Endodermal cell (in vitro differentiated cells): ENCODE measurements at regions not wholly inside any gene's neighbourhood (a gene's known extent, or its start where the extent isn't known, plus 50 kb on each side); places are given as distances from the start of the nearest gene placed in this dataset.

Source experiments
- DNase-seq: peaks from one replicate; pipeline ENCODE4 v3.0.0-alpha.2; 2017
- H3K27ac ChIP-seq: 2 replicates; pipeline ENCODE4 v1.5.1; 2013; ENCODE audit warnings: mild to moderate bottlenecking, low read depth, low read length, moderate library complexity
- H3K27me3 ChIP-seq: 2 replicates; pipeline ENCODE4 v1.6.1; 2013; ENCODE audit warnings: mild to moderate bottlenecking, low read length, moderate library complexity; ENCODE audit not compliant: insufficient read depth, control insufficient read depth, poor library complexity, severe bottlenecking
- H3K36me3 ChIP-seq: 2 replicates; pipeline ENCODE4 v1.7.0; 2013; ENCODE audit warnings: mild to moderate bottlenecking, low read length, moderate library complexity; ENCODE audit not compliant: control insufficient read depth, insufficient read depth
- H3K4me1 ChIP-seq: one replicate; pipeline ENCODE4 v1.7.0; 2013; ENCODE audit warnings: low read length; ENCODE audit not compliant: control insufficient read depth, insufficient read depth
- H3K4me3 ChIP-seq: 2 replicates; pipeline ENCODE4 v1.5.1; 2013; ENCODE audit warnings: mild to moderate bottlenecking, low read length, moderate library complexity
- H3K9ac ChIP-seq: 2 replicates; pipeline ENCODE4 v1.6.1; 2013; ENCODE audit warnings: mild to moderate bottlenecking, low read length, moderate library complexity; ENCODE audit not compliant: poor library complexity, severe bottlenecking; ENCODE audit errors: extremely low read depth
- H3K9me3 ChIP-seq: 2 replicates; pipeline ENCODE4 v1.6.1; 2013; ENCODE audit warnings: mild to moderate bottlenecking, low read length, moderate library complexity; ENCODE audit not compliant: control insufficient read depth
- H3K27ac Mint-ChIP-seq: 2 replicates; pipeline ENCODE4 v1.8.0; 2020; ENCODE audit warnings: mixed read lengths
- H3K27me3 Mint-ChIP-seq: 2 replicates; pipeline ENCODE4 v1.8.0; 2021; ENCODE audit warnings: mild to moderate bottlenecking, mixed read lengths; ENCODE audit not compliant: insufficient read depth
- H3K36me3 Mint-ChIP-seq: 2 replicates; pipeline ENCODE4 v1.8.0; 2020; ENCODE audit warnings: low read depth, mixed read lengths
- H3K4me1 Mint-ChIP-seq: 2 replicates; pipeline ENCODE4 v1.8.0; 2020; ENCODE audit warnings: mixed read lengths
- H3K4me3 Mint-ChIP-seq: 2 replicates; pipeline ENCODE4 v1.8.0; 2020; ENCODE audit warnings: mild to moderate bottlenecking, moderate library complexity, mixed read lengths
- H3K9me3 Mint-ChIP-seq: 2 replicates; pipeline ENCODE4 v1.8.0; 2020; ENCODE audit warnings: mild to moderate bottlenecking, mixed read lengths
- WGBS, 2 experiments: methylation state at CpG; one replicate each; pipeline versions ENCODE4 v1.1.5 to v1.1.7; 2013; ENCODE audit warnings: missing lambda C conversion rate in 2 of 2, mixed read lengths in 1 of 2; ENCODE audit not compliant: insufficient coverage in 1 of 2, insufficient read length in 1 of 2; 5-methylcytosine and 5-hydroxymethylcytosine counted together
- TF ChIP-seq, protein P1 (sequence below): fragments of 200-600 bp; sonication (generic); conservative IDR thresholded peaks from 2 replicates; pipeline ENCODE4 v1.5.0; 2021; ENCODE audit warnings: antibody characterized with exemption, mild to moderate bottlenecking

DNA sequence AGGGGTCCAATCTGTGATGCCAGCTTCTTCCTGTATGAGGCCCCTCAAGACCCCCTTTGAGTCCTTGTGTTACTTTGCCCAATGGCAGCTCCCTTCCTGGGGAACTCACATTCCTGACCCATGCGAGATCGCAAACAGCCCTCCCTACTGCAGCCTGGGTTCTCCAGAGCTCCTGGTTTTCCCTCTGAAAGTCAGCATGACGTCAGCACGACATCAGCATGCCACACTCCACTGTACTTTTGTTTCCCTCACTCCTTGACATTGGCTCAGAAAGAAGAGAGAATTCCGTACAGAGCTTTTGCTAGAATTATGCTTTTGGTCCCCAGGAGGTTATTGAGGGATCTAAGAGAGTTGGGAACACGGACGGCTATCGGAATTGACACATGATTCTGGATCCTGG lies 168.1 kb upstream of the PIRT start:
- Mint-ChIP-seq H3K27me3 (peaks cover 15% of the 10 kb centered on the region), H3K36me3 (no peaks in the 10 kb centered on the region), H3K4me1 (peaks cover 44% of the 10 kb centered on the region), H3K9me3 (peaks cover 9% of the 10 kb centered on the region), H3K4me3 (no peak overlapping the region), H3K27ac (no peak overlapping the region)
- Histone ChIP-seq H3K9me3 (peaks cover 9% of the 10 kb centered on the region), H3K4me1 (peaks cover 21% of the 10 kb centered on the region), H3K36me3 (no peaks in the 10 kb centered on the region), H3K9ac (no peak overlapping the region), H3K27me3 (no peaks in the 10 kb centered on the region), H3K4me3 (no peak overlapping the region), H3K27ac (no peak overlapping the region)
- no peak for DNase-seq
- TF ChIP-seq, protein P1, sequence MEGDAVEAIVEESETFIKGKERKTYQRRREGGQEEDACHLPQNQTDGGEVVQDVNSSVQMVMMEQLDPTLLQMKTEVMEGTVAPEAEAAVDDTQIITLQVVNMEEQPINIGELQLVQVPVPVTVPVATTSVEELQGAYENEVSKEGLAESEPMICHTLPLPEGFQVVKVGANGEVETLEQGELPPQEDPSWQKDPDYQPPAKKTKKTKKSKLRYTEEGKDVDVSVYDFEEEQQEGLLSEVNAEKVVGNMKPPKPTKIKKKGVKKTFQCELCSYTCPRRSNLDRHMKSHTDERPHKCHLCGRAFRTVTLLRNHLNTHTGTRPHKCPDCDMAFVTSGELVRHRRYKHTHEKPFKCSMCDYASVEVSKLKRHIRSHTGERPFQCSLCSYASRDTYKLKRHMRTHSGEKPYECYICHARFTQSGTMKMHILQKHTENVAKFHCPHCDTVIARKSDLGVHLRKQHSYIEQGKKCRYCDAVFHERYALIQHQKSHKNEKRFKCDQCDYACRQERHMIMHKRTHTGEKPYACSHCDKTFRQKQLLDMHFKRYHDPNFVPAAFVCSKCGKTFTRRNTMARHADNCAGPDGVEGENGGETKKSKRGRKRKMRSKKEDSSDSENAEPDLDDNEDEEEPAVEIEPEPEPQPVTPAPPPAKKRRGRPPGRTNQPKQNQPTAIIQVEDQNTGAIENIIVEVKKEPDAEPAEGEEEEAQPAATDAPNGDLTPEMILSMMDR, result no peak
- WGBS, 2 experiments, result 96 to 100% methylated on average over 3 to 8 of the region's 8 CpGs

DNA sequence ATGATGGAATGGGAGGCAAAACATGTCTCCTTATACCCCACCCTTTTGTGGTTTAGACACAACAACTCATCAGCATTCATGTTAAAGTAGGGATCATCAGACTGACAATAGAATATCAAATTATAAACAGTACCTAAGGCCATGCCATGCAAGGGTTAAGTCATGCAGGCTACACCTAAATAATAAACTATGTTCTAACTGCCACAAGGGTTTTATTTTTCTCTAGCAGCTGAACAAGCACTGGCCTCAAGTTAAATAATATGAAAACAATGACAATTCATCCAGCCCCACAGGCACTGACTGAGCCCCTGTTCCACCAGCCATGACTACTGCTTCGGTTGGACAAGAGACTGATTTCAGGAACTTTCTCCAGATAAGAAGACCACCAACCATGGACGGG lies 164.5 kb upstream of the PIRT start:
- no peak overlapping the region for H3K27ac Mint-ChIP-seq
- H3K9me3 Mint-ChIP-seq, result peaks cover 6% of the 10 kb centered on the region
- peaks cover 50% of the 10 kb centered on the region for H3K4me1 Mint-ChIP-seq
- H3K27me3 Mint-ChIP-seq, result peaks cover 15% of the 10 kb centered on the region
- 86% methylated on average over 2 of the region's 2 CpGs; no CpG with 5 or more reads in 1 of the 2 experiments for WGBS, 2 experiments
- H3K36me3 Mint-ChIP-seq, result no peaks in the 10 kb centered on the region
- Histone ChIP-seq H3K27ac (no peak overlapping the region), H3K9me3 (peaks cover 9% of the 10 kb centered on the region), H3K36me3 (no peaks in the 10 kb centered on the region), H3K9ac (no peak overlapping the region), H3K27me3 (no peaks in the 10 kb centered on the region), H3K4me3 (no peak overlapping the region), H3K4me1 (peaks cover 21% of the 10 kb centered on the region)
- no peak for DNase-seq
- TF ChIP-seq, protein P1, result no peak
- H3K4me3 Mint-ChIP-seq, result no peak overlapping the region

DNA sequence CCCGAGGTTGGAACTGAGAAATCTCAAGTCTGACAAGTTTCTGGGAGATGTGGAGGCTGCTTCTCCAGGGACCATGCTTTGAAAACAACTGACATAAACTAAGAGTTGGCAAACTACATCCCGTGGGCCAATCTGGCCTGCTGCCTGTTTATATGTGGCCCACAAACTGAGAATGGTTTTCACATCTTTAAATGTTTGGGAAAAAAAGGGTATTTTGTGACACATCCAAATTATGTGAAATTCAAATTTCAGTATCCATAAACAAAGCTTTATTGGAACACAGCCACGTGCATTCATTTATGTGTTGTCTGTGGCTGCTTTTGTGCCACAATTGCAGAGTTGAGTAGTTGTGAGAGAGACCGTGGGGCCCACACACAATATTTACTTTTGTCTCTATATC lies 163.8 kb upstream of the PIRT start:
- WGBS, 2 experiments, result 85 to 96% methylated on average over 3 to 4 of the region's 4 CpGs
- Histone ChIP-seq H3K27ac (no peak overlapping the region), H3K4me3 (no peak overlapping the region), H3K9ac (no peak overlapping the region), H3K4me1 (peaks cover 21% of the 10 kb centered on the region), H3K36me3 (no peaks in the 10 kb centered on the region), H3K27me3 (no peaks in the 10 kb centered on the region), H3K9me3 (peaks cover under 1% of the 10 kb centered on the region)
- peaks cover 18% of the 10 kb centered on the region for H3K27me3 Mint-ChIP-seq
- H3K27ac Mint-ChIP-seq, result no peak overlapping the region
- H3K4me1 Mint-ChIP-seq, result peaks cover 50% of the 10 kb centered on the region
- no peak overlapping the region for H3K4me3 Mint-ChIP-seq
- TF ChIP-seq, protein P1, result no peak
- H3K36me3 Mint-ChIP-seq, result no peaks in the 10 kb centered on the region
- DNase-seq, result no peak
- no peaks in the 10 kb centered on the region for H3K9me3 Mint-ChIP-seq
